GM19324 (cell line): ENCODE measurements at regions not wholly inside any gene's neighbourhood (a gene's known extent, or its start where the extent isn't known, plus 50 kb on each side); places are given as distances from the start of the nearest gene placed in this dataset.
"Not testable (repeated sequence)": the region's sequence is repeated elsewhere in the genome, so short reads cannot be mapped to it uniquely, and the experiment has no call there.

Experiments
- ATAC-seq: cut with Tn5 transposase; IDR thresholded peaks from one replicate; pipeline ENCODE4 v1.9.1; 2021; ENCODE audit warnings: mild to moderate bottlenecking, moderate library complexity; ENCODE audit not compliant: unreplicated experiment, low FRiP score

- ATAC-seq = no peak
Observed at GRCh38 chr5:96219580-96220281, 213.3 kb downstream of the PCSK1 start.

- no peak for ATAC-seq
Observed at GRCh38 chr5:96218653-96219052, 214.4 kb downstream of the PCSK1 start.

- no peak for ATAC-seq
Observed at GRCh38 chr5:96214442-96215197, 218.4 kb downstream of the PCSK1 start.

- ATAC-seq = no peak
Observed at GRCh38 chr5:96209829-96210228, 223.2 kb downstream of the PCSK1 start.

- ATAC-seq = no peak
Observed at GRCh38 chr5:96207420-96207819, 225.6 kb downstream of the PCSK1 start.

- no peak for ATAC-seq
Observed at GRCh38 chr5:96203761-96204160, 229.3 kb downstream of the PCSK1 start.

GRCh38 chr5:96201503-96201902 lies 231.5 kb downstream of the PCSK1 start:
- no peak for ATAC-seq

GRCh38 chr5:96200641-96201040 lies 232.4 kb downstream of the PCSK1 start:
- no peak for ATAC-seq

GRCh38 chr5:96199713-96200183 lies 233.3 kb downstream of the PCSK1 start:
- no peak for ATAC-seq

GRCh38 chr5:96198356-96199058 lies 234.5 kb downstream of the PCSK1 start:
- no peak for ATAC-seq

- ATAC-seq = not testable (repeated sequence)
Observed at GRCh38 chr5:96197767-96198166, 235.3 kb downstream of the PCSK1 start.

GRCh38 chr5:96197347-96197746 lies 235.7 kb upstream of the ELL2 start:
- no peak for ATAC-seq

GRCh38 chr5:96196890-96197289 lies 235.2 kb upstream of the ELL2 start:
- ATAC-seq = no peak

GRCh38 chr5:96196407-96196806 lies 234.8 kb upstream of the ELL2 start:
- ATAC-seq = no peak

GRCh38 chr5:96195123-96195522 lies 233.5 kb upstream of the ELL2 start:
- ATAC-seq = no peak

GRCh38 chr5:96194593-96194992 lies 232.9 kb upstream of the ELL2 start:
- no peak for ATAC-seq

GRCh38 chr5:96193946-96194345 lies 232.3 kb upstream of the ELL2 start:
- ATAC-seq = no peak

- no peak for ATAC-seq
Observed at GRCh38 chr5:96189987-96190386, 228.3 kb upstream of the ELL2 start.

GRCh38 chr5:96189028-96189826 lies 227.6 kb upstream of the ELL2 start:
- no peak for ATAC-seq

GRCh38 chr5:96187309-96188027 lies 225.8 kb upstream of the ELL2 start:
- no peak for ATAC-seq
